Breast epithelium (tissue), 4 donors: ENCODE measurements at regions not wholly inside any gene's neighbourhood (a gene's known extent, or its start where the extent isn't known, plus 50 kb on each side); places are given as distances from the start of the nearest gene placed in this dataset.

ENCODE experiments used
- DNase-seq, 2 donors: peaks; one replicate each; pipeline ENCODE4 v3.0.0-alpha.2; 2019; ENCODE audit warnings: low spot score in 2 of 2
- H3K27ac ChIP-seq, 2 donors: fragments of 200-600 bp; sonication (generic) in 1 of 2; one replicate each; pipeline ENCODE4 v1.5.1; 2016 to 2019; ENCODE audit warnings: mild to moderate bottlenecking in 1 of 2
- H3K27me3 ChIP-seq, 2 donors: fragments of 200-600 bp; sonication (generic) in 1 of 2; one replicate each; pipeline versions ENCODE4 v1.5.1 to v1.6.0; 2017 to 2019; ENCODE audit warnings: control low read depth in 1 of 2, mild to moderate bottlenecking in 1 of 2
- H3K36me3 ChIP-seq: fragments of 200-600 bp; one replicate; pipeline ENCODE4 v1.5.1; 2019
- H3K4me1 ChIP-seq, 2 donors: fragments of 200-600 bp; sonication (generic); one replicate each; pipeline ENCODE4 v1.5.1; 2016 to 2019; ENCODE audit warnings: control low read depth in 1 of 2
- H3K4me3 ChIP-seq, 3 donors: fragments of 200-600 bp; sonication (generic); 1 replicate in 2 of 3; 2 replicates in 1 of 3; pipeline ENCODE4 v1.5.1; 2016 to 2019; ENCODE audit warnings: mild to moderate bottlenecking in 3 of 3, moderate library complexity in 2 of 3
- H3K9me3 ChIP-seq, 2 donors: fragments of 200-600 bp; sonication (generic) in 1 of 2; one replicate each; pipeline ENCODE4 v1.5.1; 2016 to 2019; ENCODE audit warnings: control low read depth in 1 of 2
- POLR2A ChIP-seq: fragments of 450-650 bp; IDR thresholded peaks from one replicate; pipeline ENCODE4 v1.6.1; 2016; ENCODE audit warnings: antibody characterized with exemption, mild to moderate bottlenecking, moderate library complexity
- POLR2AphosphoS5 ChIP-seq, 3 donors: sonication (generic); formaldehyde crosslinking; IDR thresholded peaks; one replicate each; pipeline ENCODE4 v1.6.1; 2017; ENCODE audit warnings: antibody characterized with exemption in 3 of 3
- intact Hi-C: fragments of 100-400 bp; cut with DNase I; formaldehyde crosslinking; loops from one replicate; pipeline ENCODE4 v1.15.1; 2023; ENCODE audit warnings: low total_unique reads
- TF ChIP-seq, protein P1 (sequence below), 3 donors: fragments of 450-650 bp; IDR thresholded peaks; one replicate each; pipeline ENCODE4 v1.5.1; 2016 to 2017; ENCODE audit warnings: antibody characterized with exemption in 3 of 3, mild to moderate bottlenecking in 3 of 3, moderate library complexity in 3 of 3

DNA sequence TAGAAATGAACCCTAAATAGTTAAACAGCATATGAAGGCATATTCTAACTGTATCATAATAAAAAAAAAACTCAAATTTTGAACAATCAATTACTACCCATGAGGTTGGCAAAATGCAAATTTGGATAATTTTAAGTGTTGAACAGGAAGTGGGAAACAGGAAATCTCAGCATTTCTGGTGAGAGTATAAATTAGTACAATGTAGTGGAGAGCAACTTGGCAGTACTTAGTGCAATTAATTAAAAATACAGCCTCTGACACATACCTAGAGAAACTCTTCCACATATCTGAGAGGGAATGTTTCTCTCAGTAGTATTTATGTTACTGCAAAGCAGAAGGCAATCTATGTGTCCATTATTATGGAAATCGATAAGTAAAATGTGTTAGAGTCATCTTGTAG is 96.8 kb downstream of the TUSC7 start:
- H3K36me3 ChIP-seq = no peaks in the 10 kb centered on the region
- intact Hi-C loops = no loop called here
- no peaks in the 10 kb centered on the region for H3K27me3 ChIP-seq
- no peak for DNase-seq
- no peak overlapping the region for H3K27ac ChIP-seq
- H3K4me1 ChIP-seq = no peaks in the 10 kb centered on the region
- H3K9me3 ChIP-seq = peaks cover 0 to 4% of the 10 kb centered on the region in 2 donors
- TF ChIP-seq POLR2A (no peak), POLR2AphosphoS5 (IDR thresholded peaks at IDR 0.05) (no peak)
- TF ChIP-seq, protein P1, sequence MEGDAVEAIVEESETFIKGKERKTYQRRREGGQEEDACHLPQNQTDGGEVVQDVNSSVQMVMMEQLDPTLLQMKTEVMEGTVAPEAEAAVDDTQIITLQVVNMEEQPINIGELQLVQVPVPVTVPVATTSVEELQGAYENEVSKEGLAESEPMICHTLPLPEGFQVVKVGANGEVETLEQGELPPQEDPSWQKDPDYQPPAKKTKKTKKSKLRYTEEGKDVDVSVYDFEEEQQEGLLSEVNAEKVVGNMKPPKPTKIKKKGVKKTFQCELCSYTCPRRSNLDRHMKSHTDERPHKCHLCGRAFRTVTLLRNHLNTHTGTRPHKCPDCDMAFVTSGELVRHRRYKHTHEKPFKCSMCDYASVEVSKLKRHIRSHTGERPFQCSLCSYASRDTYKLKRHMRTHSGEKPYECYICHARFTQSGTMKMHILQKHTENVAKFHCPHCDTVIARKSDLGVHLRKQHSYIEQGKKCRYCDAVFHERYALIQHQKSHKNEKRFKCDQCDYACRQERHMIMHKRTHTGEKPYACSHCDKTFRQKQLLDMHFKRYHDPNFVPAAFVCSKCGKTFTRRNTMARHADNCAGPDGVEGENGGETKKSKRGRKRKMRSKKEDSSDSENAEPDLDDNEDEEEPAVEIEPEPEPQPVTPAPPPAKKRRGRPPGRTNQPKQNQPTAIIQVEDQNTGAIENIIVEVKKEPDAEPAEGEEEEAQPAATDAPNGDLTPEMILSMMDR (IDR thresholded peaks at IDR 0.05) = no peak
- H3K4me3 ChIP-seq = no peak overlapping the region

DNA sequence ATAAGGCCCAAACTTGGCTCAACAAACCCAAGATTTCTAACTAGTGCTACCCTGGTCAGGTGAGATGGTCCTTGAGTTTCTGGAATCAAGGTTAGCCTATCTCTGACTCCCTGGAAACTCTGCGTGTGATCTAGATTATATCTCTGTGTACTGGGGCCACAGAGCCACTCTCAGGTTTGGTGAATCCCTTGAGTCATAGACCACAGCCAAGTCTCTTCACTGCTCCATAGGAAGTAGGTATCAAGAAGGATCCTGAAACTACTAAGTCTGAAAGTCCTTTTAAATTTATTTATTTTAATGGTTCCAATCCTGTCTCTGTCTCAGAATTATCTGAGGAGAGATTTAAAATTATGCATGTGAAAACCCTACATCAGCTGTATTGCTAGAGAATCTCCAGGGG is 99.1 kb downstream of the TUSC7 start:
- H3K27me3 ChIP-seq = no peaks in the 10 kb centered on the region
- H3K36me3 ChIP-seq = no peaks in the 10 kb centered on the region
- no peak for TF ChIP-seq POLR2AphosphoS5 (IDR thresholded peaks at IDR 0.05)
- no peak for TF ChIP-seq POLR2A
- TF ChIP-seq, protein P1 (IDR thresholded peaks at IDR 0.05) = no peak
- H3K9me3 ChIP-seq = no peaks in the 10 kb centered on the region
- H3K4me1 ChIP-seq = no peaks in the 10 kb centered on the region
- intact Hi-C loops = no loop called here
- no peak overlapping the region for H3K27ac ChIP-seq
- DNase-seq = no peak
- H3K4me3 ChIP-seq = no peak overlapping the region

DNA sequence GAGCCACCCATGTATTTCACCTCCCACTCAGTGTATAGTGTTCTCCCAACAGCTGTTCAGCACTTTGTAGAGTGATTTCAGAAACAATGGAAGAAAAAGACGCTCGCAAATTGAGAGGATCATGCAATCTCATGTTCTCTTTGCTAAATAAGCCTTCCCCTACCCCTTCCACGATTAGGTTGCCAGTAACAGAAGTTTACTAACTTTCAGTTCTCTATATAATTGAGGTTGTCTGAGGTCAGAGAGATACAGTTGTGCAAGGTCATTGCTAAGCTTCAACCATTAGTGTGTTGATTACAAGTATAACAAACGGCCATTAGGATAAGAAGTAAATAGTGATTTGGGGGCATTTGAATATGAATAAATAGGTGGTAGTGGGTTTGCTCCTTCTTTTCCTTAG is 99.6 kb downstream of the TUSC7 start:
- no peak for TF ChIP-seq POLR2AphosphoS5 (IDR thresholded peaks at IDR 0.05)
- TF ChIP-seq, protein P1 (IDR thresholded peaks at IDR 0.05) = no peak
- TF ChIP-seq POLR2A = no peak
- Histone ChIP-seq H3K4me3 (no peak overlapping the region), H3K36me3 (no peaks in the 10 kb centered on the region), H3K4me1 (no peaks in the 10 kb centered on the region), H3K27me3 (no peaks in the 10 kb centered on the region), H3K9me3 (no peaks in the 10 kb centered on the region), H3K27ac (no peak overlapping the region)
- intact Hi-C loops = no loop called here
- no peak for DNase-seq

DNA sequence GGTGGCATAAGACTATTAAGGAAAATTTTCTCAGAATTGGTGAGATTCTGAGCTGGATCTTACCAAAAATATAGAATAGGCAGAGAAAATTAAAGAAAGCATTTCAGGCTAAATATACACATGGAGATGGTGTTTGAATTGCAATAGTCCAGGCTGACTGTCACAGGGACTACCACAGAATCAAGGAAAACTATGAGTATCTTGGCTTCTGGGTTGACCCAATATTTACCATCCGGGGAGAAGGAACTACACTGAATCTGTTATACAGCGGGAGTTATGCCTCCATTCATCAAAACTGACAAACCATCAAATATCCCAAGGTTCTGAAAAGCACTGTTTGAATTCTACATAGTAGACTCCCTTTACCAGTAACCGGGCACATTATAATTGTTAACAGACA is 102.2 kb downstream of the TUSC7 start:
- DNase-seq = no peak
- Histone ChIP-seq H3K9me3 (no peaks in the 10 kb centered on the region), H3K4me3 (no peak overlapping the region), H3K4me1 (no peaks in the 10 kb centered on the region), H3K36me3 (no peaks in the 10 kb centered on the region), H3K27me3 (no peaks in the 10 kb centered on the region), H3K27ac (no peak overlapping the region)
- intact Hi-C loops = no loop called here
- no peak for TF ChIP-seq POLR2AphosphoS5 (IDR thresholded peaks at IDR 0.05)
- TF ChIP-seq POLR2A = no peak
- TF ChIP-seq, protein P1 (IDR thresholded peaks at IDR 0.05) = no peak

DNA sequence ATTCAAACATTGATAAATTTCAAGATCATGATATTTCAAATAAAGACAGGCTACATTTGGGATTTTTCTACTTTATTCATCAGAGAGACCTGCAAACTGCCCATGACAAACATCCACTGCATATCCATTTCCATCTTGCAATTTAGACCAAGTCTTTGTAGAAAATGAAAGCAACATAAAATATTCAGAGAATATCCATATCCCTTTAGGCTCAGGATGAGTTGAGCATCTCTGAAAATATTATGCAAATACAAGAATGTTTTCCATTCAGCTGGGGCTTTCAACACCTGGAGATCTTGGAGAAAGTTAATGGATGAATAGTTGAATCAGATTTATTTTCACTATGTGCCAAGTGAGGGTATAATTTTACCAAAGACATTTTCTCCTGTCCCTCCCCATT is 103.4 kb downstream of the TUSC7 start:
- intact Hi-C loops = no loop called here
- Histone ChIP-seq H3K4me1 (no peaks in the 10 kb centered on the region), H3K4me3 (no peak overlapping the region), H3K36me3 (no peaks in the 10 kb centered on the region), H3K9me3 (no peaks in the 10 kb centered on the region), H3K27ac (no peak overlapping the region), H3K27me3 (no peaks in the 10 kb centered on the region)
- no peak for DNase-seq
- TF ChIP-seq, protein P1 (IDR thresholded peaks at IDR 0.05) = no peak
